NCI-H345 treated with DMSO at 0.1 percent for 48 hours (cell line): ENCODE measurements at regions not wholly inside any gene's neighbourhood (a gene's known extent, or its start where the extent isn't known, plus 50 kb on each side); places are given as distances from the start of the nearest gene placed in this dataset.

Experiments
- DNase-seq: peaks from one replicate; lab custom pipeline; 2025; ENCODE audit not compliant: unreplicated experiment; lab: John Stamatoyannopoulos, UW

GRCh38 chrX:28042826-28043564, 61.7 kb upstream of the DCAF8L1 start:
- no peak for DNase-seq

GRCh38 chrX:28042260-28042659, 61.0 kb upstream of the DCAF8L1 start:
- DNase-seq = no peak

GRCh38 chrX:28039258-28039657, 58.0 kb upstream of the DCAF8L1 start:
- no peak for DNase-seq
